H1 (cell line): ENCODE measurements at regions not wholly inside any gene's neighbourhood (a gene's known extent, or its start where the extent isn't known, plus 50 kb on each side); places are given as distances from the start of the nearest gene placed in this dataset.

ENCODE experiments used
- EP300 ChIP-seq, 2 experiments: IDR thresholded peaks; 1 replicate in 1 of 2; 2 replicates in 1 of 2; pipeline ENCODE4 v1.6.1; 2011 to 2012; ENCODE audit warnings: low read depth in 2 of 2, low read length in 2 of 2, mild to moderate bottlenecking in 2 of 2, borderline replicate concordance in 1 of 2, inconsistent platforms in 1 of 2, moderate library complexity in 1 of 2
- HDAC6 ChIP-seq: IDR thresholded peaks from one replicate; pipeline ENCODE4 v1.7.1; 2012; ENCODE audit warnings: low read depth, mild to moderate bottlenecking, inconsistent platforms, low read length, moderate library complexity
- POLR2A ChIP-seq, 2 experiments: IDR thresholded peaks; 1 replicate in 1 of 2; 2 replicates in 1 of 2; pipeline ENCODE4 v1.6.1; 2011; ENCODE audit warnings: low read depth in 2 of 2, low read length in 2 of 2, mild to moderate bottlenecking in 2 of 2; ENCODE audit errors: control extremely low read depth in 1 of 2
- POLR2AphosphoS5 ChIP-seq: IDR thresholded peaks from 2 replicates; pipeline ENCODE4 v1.6.1; 2011; ENCODE audit warnings: low read depth, low read length
- TF ChIP-seq, protein P1 (sequence below), 3 experiments: IDR thresholded peaks; 1 replicate in 2 of 3; 2 replicates in 1 of 3; pipeline versions ENCODE4 v1.5.1 to v1.6.1; 2011; ENCODE audit warnings: low read length in 3 of 3, mild to moderate bottlenecking in 3 of 3, inconsistent platforms in 2 of 3, low read depth in 1 of 3, moderate library complexity in 1 of 3; ENCODE audit not compliant: insufficient read depth in 1 of 3; ENCODE audit errors: control extremely low read depth in 1 of 3
- TF ChIP-seq, protein P2 (sequence below): IDR thresholded peaks from 2 replicates; pipeline ENCODE4 v1.6.1; 2012; ENCODE audit warnings: inconsistent platforms
- TF ChIP-seq, protein P3 (sequence below): fragments of 300-600 bp; sonication (generic); IDR thresholded peaks from 2 replicates; pipeline ENCODE4 v1.7.1; 2012; ENCODE audit warnings: low read length, moderate library complexity, mild to moderate bottlenecking, inconsistent platforms; ENCODE audit not compliant: insufficient replicate concordance
- TF ChIP-seq, protein P4 (sequence below): IDR thresholded peaks from 2 replicates; pipeline ENCODE4 v1.6.1; 2011; ENCODE audit warnings: low read depth, mild to moderate bottlenecking, low read length; ENCODE audit not compliant: insufficient read depth

DNA sequence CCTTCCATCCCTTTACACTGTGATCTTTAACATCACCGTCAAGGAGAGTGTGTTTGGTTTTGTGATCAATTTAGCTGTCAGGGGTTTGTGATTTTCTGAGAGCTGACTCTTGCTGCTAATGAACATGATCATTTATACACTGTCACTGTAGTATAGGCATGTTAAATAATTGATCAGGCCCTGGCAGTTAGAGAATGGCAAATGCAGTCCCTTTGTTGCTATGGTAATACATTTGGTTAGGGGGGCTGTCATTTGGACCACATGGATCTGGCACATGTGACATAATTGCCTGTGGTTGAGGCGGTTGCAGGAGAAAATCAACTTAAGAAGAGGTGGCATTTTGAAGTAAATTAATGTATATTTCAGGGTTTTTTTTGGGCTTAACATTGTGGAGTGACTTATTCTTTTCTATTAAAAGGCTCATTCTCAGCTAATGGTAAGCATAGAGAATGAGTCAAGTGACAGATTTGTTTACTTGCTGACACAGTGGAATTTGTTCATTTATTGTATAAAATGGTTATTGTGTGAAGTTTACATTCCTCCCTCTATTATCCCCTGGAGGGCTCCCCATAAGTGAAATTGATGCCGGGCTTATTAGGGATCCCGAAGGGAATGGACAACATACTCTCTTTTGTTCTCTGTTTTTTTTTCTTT lies 114.0 kb downstream of the FHIP1A start:
- TF ChIP-seq, protein P1, sequence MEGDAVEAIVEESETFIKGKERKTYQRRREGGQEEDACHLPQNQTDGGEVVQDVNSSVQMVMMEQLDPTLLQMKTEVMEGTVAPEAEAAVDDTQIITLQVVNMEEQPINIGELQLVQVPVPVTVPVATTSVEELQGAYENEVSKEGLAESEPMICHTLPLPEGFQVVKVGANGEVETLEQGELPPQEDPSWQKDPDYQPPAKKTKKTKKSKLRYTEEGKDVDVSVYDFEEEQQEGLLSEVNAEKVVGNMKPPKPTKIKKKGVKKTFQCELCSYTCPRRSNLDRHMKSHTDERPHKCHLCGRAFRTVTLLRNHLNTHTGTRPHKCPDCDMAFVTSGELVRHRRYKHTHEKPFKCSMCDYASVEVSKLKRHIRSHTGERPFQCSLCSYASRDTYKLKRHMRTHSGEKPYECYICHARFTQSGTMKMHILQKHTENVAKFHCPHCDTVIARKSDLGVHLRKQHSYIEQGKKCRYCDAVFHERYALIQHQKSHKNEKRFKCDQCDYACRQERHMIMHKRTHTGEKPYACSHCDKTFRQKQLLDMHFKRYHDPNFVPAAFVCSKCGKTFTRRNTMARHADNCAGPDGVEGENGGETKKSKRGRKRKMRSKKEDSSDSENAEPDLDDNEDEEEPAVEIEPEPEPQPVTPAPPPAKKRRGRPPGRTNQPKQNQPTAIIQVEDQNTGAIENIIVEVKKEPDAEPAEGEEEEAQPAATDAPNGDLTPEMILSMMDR (IDR thresholded peaks at IDR 0.05; ENCODE audit: control extremely low read depth in 1 of 3, insufficient read depth in 1 of 3, low read depth in 1 of 3, low read length in 3 of 3), result no peak
- TF ChIP-seq EP300 (IDR thresholded peaks at IDR 0.05; ENCODE audit: borderline replicate concordance in 1 of 2, low read depth in 2 of 2, low read length in 2 of 2) (no peak), HDAC6 (no peak), POLR2A (IDR thresholded peaks at IDR 0.05; ENCODE audit: control extremely low read depth in 1 of 2, low read depth in 2 of 2, low read length in 2 of 2) (no peak), POLR2AphosphoS5 (no peak)
- TF ChIP-seq, protein P2, sequence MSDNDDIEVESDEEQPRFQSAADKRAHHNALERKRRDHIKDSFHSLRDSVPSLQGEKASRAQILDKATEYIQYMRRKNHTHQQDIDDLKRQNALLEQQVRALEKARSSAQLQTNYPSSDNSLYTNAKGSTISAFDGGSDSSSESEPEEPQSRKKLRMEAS, result 0 out of 2 replicates have a peak, but pooled peaks have one; percentile 23
- TF ChIP-seq, protein P3, sequence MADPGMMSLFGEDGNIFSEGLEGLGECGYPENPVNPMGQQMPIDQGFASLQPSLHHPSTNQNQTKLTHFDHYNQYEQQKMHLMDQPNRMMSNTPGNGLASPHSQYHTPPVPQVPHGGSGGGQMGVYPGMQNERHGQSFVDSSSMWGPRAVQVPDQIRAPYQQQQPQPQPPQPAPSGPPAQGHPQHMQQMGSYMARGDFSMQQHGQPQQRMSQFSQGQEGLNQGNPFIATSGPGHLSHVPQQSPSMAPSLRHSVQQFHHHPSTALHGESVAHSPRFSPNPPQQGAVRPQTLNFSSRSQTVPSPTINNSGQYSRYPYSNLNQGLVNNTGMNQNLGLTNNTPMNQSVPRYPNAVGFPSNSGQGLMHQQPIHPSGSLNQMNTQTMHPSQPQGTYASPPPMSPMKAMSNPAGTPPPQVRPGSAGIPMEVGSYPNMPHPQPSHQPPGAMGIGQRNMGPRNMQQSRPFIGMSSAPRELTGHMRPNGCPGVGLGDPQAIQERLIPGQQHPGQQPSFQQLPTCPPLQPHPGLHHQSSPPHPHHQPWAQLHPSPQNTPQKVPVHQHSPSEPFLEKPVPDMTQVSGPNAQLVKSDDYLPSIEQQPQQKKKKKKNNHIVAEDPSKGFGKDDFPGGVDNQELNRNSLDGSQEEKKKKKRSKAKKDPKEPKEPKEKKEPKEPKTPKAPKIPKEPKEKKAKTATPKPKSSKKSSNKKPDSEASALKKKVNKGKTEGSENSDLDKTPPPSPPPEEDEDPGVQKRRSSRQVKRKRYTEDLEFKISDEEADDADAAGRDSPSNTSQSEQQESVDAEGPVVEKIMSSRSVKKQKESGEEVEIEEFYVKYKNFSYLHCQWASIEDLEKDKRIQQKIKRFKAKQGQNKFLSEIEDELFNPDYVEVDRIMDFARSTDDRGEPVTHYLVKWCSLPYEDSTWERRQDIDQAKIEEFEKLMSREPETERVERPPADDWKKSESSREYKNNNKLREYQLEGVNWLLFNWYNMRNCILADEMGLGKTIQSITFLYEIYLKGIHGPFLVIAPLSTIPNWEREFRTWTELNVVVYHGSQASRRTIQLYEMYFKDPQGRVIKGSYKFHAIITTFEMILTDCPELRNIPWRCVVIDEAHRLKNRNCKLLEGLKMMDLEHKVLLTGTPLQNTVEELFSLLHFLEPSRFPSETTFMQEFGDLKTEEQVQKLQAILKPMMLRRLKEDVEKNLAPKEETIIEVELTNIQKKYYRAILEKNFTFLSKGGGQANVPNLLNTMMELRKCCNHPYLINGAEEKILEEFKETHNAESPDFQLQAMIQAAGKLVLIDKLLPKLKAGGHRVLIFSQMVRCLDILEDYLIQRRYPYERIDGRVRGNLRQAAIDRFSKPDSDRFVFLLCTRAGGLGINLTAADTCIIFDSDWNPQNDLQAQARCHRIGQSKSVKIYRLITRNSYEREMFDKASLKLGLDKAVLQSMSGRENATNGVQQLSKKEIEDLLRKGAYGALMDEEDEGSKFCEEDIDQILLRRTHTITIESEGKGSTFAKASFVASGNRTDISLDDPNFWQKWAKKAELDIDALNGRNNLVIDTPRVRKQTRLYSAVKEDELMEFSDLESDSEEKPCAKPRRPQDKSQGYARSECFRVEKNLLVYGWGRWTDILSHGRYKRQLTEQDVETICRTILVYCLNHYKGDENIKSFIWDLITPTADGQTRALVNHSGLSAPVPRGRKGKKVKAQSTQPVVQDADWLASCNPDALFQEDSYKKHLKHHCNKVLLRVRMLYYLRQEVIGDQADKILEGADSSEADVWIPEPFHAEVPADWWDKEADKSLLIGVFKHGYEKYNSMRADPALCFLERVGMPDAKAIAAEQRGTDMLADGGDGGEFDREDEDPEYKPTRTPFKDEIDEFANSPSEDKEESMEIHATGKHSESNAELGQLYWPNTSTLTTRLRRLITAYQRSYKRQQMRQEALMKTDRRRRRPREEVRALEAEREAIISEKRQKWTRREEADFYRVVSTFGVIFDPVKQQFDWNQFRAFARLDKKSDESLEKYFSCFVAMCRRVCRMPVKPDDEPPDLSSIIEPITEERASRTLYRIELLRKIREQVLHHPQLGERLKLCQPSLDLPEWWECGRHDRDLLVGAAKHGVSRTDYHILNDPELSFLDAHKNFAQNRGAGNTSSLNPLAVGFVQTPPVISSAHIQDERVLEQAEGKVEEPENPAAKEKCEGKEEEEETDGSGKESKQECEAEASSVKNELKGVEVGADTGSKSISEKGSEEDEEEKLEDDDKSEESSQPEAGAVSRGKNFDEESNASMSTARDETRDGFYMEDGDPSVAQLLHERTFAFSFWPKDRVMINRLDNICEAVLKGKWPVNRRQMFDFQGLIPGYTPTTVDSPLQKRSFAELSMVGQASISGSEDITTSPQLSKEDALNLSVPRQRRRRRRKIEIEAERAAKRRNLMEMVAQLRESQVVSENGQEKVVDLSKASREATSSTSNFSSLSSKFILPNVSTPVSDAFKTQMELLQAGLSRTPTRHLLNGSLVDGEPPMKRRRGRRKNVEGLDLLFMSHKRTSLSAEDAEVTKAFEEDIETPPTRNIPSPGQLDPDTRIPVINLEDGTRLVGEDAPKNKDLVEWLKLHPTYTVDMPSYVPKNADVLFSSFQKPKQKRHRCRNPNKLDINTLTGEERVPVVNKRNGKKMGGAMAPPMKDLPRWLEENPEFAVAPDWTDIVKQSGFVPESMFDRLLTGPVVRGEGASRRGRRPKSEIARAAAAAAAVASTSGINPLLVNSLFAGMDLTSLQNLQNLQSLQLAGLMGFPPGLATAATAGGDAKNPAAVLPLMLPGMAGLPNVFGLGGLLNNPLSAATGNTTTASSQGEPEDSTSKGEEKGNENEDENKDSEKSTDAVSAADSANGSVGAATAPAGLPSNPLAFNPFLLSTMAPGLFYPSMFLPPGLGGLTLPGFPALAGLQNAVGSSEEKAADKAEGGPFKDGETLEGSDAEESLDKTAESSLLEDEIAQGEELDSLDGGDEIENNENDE, result no peak
- TF ChIP-seq, protein P4, sequence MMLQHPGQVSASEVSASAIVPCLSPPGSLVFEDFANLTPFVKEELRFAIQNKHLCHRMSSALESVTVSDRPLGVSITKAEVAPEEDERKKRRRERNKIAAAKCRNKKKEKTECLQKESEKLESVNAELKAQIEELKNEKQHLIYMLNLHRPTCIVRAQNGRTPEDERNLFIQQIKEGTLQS, result no peak
